ENCODE measurements at regions not wholly inside any gene's neighbourhood (a gene's known extent, or its start where the extent isn't known, plus 50 kb on each side); places are given as distances from the start of the nearest gene placed in this dataset.

DNA sequence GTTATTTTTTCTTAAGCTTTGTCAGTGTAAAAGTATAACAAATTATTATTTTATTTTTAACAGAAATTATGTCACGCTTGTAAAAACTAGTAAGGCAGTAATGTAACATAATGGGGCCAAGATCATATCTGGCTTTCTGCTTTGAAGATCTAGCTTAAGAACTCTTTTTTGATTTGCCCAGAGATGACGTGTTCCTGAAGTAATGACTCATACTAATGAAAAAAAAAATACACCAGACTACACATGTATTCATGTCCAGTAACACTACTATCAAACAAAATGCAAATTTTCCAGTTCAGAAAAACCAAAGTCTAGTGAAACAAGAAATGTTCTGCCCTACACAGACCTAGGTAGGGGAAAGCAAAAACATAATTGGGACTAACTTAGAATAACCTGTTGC, 432.2 kb upstream of the ATXN7L3B start:
- Histone ChIP-seq H3K9me3 (no peaks in the 10 kb centered on the region), H3K4me3 (no peak overlapping the region), H3K36me3 (no peaks in the 10 kb centered on the region), H3K27ac (no peak overlapping the region), H3K27me3 (no peaks in the 10 kb centered on the region), H3K4me1 (no peaks in the 10 kb centered on the region)
- no peak for TF ChIP-seq EP300 (IDR thresholded peaks at IDR 0.05)
- TF ChIP-seq, protein P1, sequence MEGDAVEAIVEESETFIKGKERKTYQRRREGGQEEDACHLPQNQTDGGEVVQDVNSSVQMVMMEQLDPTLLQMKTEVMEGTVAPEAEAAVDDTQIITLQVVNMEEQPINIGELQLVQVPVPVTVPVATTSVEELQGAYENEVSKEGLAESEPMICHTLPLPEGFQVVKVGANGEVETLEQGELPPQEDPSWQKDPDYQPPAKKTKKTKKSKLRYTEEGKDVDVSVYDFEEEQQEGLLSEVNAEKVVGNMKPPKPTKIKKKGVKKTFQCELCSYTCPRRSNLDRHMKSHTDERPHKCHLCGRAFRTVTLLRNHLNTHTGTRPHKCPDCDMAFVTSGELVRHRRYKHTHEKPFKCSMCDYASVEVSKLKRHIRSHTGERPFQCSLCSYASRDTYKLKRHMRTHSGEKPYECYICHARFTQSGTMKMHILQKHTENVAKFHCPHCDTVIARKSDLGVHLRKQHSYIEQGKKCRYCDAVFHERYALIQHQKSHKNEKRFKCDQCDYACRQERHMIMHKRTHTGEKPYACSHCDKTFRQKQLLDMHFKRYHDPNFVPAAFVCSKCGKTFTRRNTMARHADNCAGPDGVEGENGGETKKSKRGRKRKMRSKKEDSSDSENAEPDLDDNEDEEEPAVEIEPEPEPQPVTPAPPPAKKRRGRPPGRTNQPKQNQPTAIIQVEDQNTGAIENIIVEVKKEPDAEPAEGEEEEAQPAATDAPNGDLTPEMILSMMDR (IDR thresholded peaks at IDR 0.05): no peak
- TF ChIP-seq POLR2A (IDR thresholded peaks at IDR 0.05): no peak
- no peak for TF ChIP-seq POLR2AphosphoS5 (IDR thresholded peaks at IDR 0.05)
- WGBS: 42% methylated on average over 2 of the region's 2 CpGs
- no peak for DNase-seq (ENCODE audit: low spot score in 2 of 2)

DNA sequence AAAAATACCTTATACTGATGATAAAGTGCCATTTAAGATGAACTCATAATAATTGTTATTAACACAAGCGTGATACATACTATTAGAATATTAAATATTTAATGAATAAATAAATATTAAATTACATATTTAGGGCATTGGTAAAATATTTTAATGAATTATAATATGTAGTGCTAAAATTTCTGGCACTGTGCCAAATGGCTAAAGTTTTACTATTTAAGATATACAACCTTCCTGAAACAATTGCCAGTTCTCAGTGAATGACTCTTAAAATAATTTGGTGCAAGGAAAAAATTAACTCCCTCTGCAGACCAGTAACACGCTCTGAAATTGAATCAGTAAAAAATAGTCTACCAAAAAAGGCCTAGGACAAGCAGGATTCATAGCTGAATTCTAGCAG, 428.9 kb upstream of the ATXN7L3B start:
- no peak overlapping the region for H3K4me3 ChIP-seq
- H3K36me3 ChIP-seq: no peaks in the 10 kb centered on the region
- no peak overlapping the region for H3K27ac ChIP-seq
- no peak for DNase-seq (ENCODE audit: low spot score in 2 of 2)
- no peaks in the 10 kb centered on the region for H3K9me3 ChIP-seq
- H3K4me1 ChIP-seq: no peaks in the 10 kb centered on the region
- H3K27me3 ChIP-seq: no peaks in the 10 kb centered on the region
- 90% methylated on average over 2 of the region's 2 CpGs for WGBS
- TF ChIP-seq POLR2A (IDR thresholded peaks at IDR 0.05) (no peak), EP300 (IDR thresholded peaks at IDR 0.05) (no peak), POLR2AphosphoS5 (IDR thresholded peaks at IDR 0.05) (no peak)
- TF ChIP-seq, protein P1 (IDR thresholded peaks at IDR 0.05): no peak

DNA sequence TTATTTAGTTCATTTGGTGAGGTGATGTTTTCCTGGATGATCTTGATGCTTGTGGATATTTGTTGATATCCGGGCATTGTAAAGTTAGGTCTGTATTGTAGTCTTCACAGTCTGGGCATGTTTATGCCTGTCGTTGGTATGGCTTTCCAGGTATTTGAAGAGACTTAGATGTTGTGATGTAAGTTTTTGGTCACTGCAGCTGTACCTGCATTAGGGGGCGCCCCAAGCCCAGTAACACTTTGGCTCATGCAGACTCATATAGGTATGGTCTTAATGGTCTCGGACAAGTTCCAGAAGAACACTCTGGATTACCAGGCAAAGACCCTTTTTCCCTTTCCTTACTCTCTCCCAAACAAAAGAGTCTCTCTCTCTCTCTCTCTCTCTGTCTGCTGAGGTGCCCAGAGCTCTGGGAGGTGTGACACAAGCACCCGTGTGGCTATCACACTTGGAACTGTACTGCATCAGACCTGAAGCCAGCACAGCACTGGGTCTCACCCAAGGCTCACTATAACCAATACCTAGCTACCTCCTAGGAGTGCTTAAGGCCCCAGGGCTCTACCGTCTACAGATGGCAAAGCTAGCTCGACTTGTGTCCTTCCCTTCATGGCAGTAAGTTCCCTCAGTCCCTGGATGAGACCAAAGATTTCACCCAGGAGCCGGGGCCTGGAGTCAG, 425.8 kb upstream of the ATXN7L3B start:
- TF ChIP-seq POLR2AphosphoS5 (IDR thresholded peaks at IDR 0.05) (no peak), POLR2A (IDR thresholded peaks at IDR 0.05) (no peak), EP300 (IDR thresholded peaks at IDR 0.05) (no peak)
- TF ChIP-seq, protein P1 (IDR thresholded peaks at IDR 0.05): no peak
- no peak for DNase-seq (ENCODE audit: low spot score in 2 of 2)
- Histone ChIP-seq H3K4me3 (no peak overlapping the region), H3K36me3 (no peaks in the 10 kb centered on the region), H3K9me3 (no peaks in the 10 kb centered on the region), H3K4me1 (no peaks in the 10 kb centered on the region), H3K27me3 (no peaks in the 10 kb centered on the region), H3K27ac (no peak overlapping the region)
- 41% methylated on average over 7 of the region's 8 CpGs for WGBS

DNA sequence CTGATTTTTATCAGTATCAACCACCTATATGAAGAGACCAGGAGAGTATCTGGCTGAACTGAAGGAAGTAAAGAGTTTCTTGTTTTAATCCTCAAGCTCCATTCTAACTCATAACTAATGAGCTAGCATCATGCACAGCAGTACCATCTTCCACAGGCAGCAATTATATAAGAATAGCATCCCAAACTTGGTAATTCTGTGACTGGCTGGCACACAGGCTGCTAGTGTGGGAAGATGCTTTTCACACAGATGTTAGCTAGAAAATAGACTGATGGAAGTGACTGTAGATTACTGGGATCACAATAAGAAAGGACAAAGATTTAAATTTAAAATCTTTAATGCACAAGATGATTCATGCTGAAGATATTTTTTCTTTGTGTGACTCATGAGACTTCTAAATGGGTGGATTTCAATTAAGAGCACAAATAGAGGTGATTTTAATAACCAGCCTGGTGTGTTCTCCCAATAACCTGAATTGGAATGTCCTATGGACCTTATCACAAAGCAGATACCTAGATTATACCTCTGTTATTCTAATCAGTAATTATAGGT, 417.7 kb upstream of the ATXN7L3B start:
- Histone ChIP-seq H3K4me3 (no peak overlapping the region), H3K36me3 (no peaks in the 10 kb centered on the region), H3K9me3 (no peaks in the 10 kb centered on the region), H3K27ac (no peak overlapping the region), H3K27me3 (no peaks in the 10 kb centered on the region), H3K4me1 (no peaks in the 10 kb centered on the region)
- DNase-seq (ENCODE audit: low spot score in 2 of 2): no peak
- TF ChIP-seq POLR2A (IDR thresholded peaks at IDR 0.05) (no peak), EP300 (IDR thresholded peaks at IDR 0.05) (no peak), POLR2AphosphoS5 (IDR thresholded peaks at IDR 0.05) (no peak)
- TF ChIP-seq, protein P1 (IDR thresholded peaks at IDR 0.05): no peak

DNA sequence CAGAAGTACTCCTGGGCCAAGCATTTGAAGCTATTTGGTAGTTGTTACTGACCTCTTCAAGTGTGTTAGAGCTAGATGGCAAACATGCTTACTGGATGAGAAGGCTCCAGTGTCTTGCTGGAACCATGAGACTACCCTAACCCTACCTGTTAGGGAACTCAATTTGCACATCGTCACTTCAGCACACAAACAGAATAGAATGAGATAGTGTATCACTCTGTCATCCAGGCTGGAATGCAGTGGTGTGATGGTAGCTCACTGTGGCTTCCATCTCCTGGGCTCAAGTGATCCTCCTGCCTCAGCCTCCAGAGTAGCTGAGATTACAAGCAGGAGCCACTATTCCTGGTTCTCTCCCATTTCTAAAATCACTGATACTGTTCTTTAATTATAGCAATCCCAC, 417.0 kb upstream of the ATXN7L3B start:
- H3K27ac ChIP-seq: no peak overlapping the region
- WGBS: 56% methylated on average over 1 of the region's 1 CpG
- DNase-seq (ENCODE audit: low spot score in 2 of 2): no peak
- no peaks in the 10 kb centered on the region for H3K36me3 ChIP-seq
- no peaks in the 10 kb centered on the region for H3K27me3 ChIP-seq
- no peak overlapping the region for H3K4me3 ChIP-seq
- TF ChIP-seq POLR2A (IDR thresholded peaks at IDR 0.05) (no peak), EP300 (IDR thresholded peaks at IDR 0.05) (no peak), POLR2AphosphoS5 (IDR thresholded peaks at IDR 0.05) (no peak)
- TF ChIP-seq, protein P1 (IDR thresholded peaks at IDR 0.05): no peak
- no peaks in the 10 kb centered on the region for H3K9me3 ChIP-seq
- H3K4me1 ChIP-seq: no peaks in the 10 kb centered on the region

Measured in suprapubic skin (tissue), 4 donors.